NCI-H2171 (cell line): ENCODE measurements at regions not wholly inside any gene's neighbourhood (a gene's known extent, or its start where the extent isn't known, plus 50 kb on each side); places are given as distances from the start of the nearest gene placed in this dataset.
"Not testable (repeated sequence)": the region's sequence is repeated elsewhere in the genome, so short reads cannot be mapped to it uniquely, and the experiment has no call there.

Source experiments
- DNase-seq: peaks from one replicate; lab custom pipeline; 2025; lab: John Stamatoyannopoulos, UW

DNA sequence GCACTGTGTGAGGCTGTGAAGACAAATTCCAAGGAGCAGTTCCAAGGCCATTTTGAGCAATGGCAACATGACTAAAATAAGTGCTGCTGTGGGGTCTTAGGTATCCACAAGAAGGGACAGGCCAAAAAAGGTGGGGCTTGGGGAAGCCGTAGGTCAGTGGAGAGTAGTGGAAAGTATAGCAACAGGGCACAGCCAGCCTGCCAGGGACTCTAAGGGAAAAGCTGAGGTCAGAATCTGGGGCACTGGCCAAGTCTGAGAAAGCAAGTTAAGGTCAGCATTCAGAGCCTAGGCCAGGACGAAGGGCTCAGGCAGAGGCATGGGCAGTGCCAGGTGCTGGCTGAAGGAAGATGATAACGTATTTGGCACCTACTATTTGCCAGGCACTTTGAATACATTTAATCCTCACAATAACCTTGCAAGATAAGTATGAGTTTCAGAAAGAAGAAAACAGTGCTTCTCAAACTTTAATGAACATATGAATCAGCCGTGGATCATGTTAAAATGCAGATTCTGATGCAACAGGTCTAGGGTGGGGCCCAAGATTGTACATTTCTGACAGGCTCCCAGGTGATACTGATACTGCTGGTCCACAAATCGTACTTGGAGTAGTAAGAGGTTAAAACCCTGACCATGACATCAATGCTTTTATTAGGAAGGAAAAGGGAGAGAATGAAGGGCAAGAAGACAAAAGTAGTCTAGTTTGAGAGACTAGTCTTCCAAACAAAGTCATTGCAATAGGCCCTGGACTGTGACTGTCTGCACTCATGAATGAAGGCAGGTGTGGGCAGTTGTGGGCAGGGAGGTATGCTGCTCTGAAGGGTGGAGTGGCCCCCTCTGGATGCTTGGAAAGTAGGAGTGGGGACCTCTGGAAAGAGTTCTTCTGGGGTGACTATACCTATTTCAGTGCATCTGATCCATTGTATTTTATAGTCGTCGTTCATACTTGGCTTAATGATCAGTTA lies 106.3 kb upstream of the ANKRD28 start:
- DNase-seq, result no peak

DNA sequence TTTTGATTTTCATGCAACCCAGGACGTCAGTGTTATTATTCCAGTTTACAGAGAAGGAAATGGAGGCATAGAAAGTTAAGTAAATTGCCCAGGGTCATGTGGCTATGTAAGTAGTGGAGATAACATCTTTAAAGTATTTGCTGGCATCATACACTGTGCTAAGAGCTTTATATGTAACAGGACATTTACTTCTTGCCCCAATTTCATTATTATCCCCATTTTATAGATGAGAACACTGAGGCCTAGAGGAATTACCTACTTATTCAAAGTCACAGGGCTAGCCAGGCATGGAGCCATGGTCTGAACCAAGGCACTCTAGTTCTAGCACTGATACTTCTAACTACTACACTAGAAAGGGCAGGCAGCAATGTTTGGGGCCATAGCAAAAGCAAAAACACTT lies 107.3 kb upstream of the ANKRD28 start:
- no peak for DNase-seq

DNA sequence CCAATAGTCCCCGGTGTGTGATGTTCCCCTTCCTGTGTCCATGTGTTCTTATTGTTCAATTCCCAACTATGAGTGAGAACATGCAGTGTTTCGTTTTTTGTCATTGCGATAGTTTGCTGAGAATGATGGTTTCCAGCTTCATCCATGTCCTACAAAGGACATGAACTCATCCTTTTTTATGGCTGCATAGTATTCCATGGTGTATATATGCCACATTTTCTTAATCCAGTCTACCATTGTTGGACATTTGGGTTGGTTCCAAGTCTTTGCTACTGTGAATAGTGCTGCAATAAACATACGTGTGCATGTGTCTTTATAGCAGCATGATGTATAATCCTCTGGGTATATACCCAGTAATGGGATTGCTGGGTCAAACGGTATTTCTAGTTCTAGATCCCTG lies 109.6 kb upstream of the ANKRD28 start:
- DNase-seq, result not testable (repeated sequence)

DNA sequence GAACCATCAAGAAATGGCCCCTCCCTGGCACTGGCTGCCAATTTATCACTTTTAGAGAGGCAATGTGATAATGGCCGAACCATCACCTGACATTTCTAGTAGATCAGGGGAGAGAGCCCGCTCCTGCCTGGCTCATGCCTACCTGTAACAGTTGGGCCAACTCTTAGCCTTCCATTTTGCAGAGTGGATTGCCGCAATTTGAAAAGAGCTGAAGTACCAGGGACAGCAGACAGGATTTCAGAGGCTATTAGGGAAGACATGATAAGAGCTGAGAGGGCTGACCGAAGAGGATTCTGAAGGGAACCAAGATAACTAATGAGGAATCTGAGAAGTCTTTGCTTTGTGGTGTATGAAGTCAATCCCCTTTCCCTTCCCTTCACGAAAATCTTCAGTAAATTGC lies 121.2 kb upstream of the ANKRD28 start:
- DNase-seq, result no peak

DNA sequence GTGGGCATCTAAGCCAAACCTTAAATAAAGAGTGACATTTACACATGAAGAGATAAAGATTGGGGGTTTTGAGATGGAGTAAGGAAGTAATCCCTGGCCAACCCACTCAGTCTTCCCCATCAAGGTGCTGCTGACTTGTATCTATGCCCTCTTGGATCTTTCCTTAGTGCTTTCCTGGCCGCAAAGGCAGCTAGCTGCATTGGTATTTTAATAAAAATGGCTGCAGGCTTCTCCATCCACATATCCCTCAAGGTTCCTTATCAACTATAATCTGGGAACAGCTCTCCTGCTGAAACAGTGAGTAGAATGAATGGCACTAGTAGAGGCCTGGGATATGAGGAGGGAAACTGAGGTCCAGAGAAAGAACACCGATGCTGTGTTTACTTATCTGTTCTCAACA lies 122.2 kb upstream of the ANKRD28 start:
- DNase-seq, result no peak

DNA sequence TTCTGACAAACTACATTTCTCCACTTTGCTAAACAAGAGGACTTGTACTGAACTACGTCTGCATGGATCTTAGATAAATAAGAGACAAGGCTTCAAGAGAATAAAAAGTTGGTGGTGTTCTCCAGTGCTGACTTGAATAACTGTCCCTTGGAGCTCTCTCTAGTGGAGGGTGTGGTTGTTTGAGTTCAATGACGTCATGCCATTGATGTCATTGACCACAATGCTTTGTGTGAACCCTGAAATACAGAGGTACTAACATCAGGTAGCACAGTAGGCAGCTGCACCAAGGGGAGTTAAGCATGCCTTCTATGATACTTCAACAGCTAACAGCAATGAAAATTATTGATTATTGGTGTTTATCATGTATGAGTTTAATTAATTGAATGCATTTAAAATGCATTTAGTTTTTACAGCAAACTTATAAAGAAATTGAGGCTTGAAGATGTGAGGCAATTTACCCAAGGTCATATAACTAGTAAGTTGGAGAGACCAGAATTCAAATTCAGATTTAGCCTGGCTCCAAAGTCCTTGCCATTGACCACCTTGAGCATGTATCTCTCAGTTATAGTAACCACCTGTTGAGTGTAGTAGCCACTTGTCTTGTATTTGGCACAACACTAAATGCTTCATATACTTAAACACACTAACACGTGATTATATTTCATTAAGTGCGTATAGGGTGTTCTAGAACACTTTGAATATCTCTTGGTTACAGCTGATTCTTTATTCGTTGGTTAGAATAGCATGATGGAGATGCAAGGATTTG lies 126.0 kb upstream of the ANKRD28 start:
- DNase-seq, result no peak

DNA sequence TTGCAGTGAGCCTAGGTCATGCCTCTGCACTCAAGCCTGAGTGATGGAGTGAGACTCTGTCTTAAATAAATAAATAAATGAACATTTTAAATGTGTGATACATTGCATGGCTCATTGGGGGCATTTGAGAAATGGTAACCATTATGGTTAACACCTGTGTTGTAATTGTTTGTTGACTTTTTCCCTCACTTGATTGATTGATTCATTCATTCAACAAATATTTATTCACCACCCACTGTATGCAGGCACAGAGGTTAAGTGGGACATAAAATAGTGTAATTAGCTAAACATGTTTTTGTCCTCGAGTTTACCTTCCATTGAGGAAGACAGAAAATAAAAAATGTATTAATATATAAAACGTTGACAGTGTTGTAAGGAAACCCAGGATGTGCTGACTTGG lies 127.1 kb upstream of the ANKRD28 start:
- DNase-seq, result no peak

DNA sequence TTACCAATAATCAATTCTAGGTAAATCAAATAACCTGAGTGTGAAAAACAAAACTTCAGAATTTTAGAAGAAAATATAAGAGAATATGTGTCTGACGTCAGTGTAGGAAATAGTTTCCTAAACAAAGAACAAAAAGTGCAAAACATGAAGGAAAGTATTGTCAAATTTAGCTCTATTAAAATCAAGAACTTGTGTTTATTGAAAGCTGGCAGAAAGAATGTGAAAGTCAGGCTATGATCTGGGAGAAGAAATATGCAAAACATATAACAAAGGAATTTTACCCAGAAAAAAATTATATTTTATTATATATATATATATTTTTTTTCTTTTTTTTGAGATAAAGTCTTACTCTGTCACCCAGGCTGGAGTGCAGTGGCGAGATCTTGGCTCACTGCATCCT lies 129.1 kb upstream of the ANKRD28 start:
- DNase-seq, result no peak

DNA sequence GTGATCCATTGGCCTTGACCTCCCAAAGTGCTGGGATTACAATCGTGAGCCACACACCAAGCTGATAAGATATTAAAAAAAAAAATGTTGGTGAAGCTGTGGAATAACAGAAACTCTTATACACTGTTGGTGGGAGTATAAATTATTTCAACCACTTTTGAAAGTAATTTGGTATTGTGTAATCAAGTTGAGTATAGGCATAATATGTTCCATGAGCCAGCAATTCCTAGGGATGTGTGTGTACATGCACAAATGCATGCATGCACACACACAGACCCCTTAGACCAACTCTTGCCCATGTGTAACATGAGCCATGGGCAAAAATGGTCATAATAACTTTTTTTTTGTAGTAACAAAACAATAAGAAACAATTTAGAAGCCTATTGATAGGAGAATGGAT lies 130.2 kb upstream of the ANKRD28 start:
- no peak for DNase-seq

DNA sequence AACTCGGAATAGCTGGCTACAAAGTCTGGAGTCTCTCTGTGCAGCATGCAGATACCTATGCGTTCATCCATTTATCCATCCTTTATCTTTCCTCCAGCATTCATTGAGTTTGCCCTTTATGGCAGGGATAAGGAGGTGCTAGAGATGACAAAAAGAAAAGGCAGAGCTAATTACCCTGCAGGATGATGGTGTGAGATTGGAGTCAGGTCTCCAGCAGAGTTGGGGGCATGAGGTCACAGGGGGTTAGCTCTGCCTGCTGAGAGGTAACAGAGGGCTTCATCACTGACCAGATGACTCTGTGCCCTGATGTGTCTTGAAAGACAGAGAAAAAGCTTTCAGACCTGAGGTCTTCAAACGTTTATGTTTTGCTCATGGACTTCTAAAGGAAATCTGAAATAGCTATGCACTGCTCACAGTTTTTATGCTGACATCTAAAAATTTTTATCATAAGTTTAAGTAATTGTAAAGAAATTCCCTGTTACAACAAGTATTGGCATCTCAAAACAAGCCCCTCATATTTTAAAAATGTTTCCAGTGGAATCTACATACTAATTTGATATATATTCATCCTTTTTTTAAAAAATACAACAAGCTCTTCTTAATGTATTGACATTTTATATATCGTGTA lies 132.3 kb upstream of the ANKRD28 start:
- DNase-seq, result no peak

DNA sequence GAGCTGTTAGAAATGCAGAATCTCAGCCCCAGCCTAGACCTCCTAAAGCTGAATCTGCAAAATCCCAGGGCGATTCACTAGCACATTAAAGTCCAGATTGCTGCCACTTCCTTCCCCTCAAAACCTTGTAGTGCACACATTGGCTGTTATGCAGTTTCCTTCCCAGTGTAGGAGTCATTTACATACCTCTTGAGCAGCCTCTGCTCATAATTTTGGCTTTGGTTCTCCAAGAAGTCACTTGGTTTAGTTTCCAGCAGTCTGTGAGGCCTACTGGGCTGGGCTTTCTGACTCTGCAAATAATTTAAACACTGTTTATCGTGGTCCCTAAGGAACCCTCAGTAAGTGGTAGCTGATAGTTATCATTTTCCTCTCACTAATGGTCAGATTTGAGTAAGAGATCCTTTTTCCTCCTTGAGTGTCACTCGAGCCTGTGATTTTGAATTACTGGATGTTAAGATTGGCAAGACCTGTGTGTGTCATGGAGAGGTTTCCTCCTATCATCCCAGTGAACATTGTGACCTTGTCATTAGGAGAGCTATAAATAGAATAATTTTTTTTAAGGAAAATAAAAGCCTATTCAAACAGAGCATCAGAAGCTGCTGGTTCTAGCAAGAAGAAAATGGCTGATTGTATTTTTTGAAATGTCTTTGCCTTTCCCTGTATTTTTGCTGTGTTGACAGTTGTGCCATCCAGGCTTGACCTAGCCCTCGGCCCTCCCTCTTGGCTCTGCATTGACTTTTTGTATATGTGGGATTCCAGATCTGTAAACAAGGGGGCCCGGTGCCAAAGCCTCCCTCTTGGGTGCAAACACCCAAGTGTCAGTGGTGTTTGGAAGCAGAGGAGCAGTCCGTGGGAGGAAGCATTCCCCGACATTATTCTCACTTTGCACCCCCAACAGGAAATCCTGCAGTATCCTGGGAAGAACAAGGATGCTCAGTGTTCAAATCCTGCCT lies 134.8 kb upstream of the ANKRD28 start:
- no peak for DNase-seq

DNA sequence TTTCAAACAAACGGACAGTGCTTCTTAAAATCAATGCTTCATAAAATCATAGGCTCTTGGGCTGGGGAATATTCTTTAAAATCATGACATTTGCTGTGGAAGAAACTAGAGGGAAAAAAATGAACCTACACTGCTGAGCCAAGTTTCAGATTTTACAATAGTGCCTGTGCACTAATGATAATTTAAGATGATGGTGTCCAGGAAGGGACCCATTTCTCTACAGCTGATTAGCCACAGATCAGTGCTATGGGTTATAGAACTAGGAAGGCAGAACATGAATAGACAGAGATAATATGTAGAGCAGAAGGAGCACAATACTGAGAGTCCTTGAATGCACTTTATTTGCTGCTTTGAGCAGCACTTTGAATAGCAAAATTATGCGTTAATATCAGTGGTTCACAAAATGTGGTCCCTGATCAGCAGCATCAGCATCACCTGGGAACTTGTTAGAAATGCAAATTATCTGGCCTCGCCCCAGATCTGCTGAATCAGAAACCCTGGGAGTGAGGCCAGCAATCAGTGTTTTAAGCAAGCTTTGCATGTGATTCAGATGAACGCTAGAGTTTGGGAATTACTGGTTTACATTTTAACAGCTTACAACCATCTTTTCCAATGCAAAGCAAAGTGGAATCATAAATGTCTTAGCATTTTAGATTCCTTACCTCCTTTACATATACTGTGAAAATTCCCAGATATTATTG lies 135.8 kb upstream of the ANKRD28 start:
- DNase-seq, result no peak

DNA sequence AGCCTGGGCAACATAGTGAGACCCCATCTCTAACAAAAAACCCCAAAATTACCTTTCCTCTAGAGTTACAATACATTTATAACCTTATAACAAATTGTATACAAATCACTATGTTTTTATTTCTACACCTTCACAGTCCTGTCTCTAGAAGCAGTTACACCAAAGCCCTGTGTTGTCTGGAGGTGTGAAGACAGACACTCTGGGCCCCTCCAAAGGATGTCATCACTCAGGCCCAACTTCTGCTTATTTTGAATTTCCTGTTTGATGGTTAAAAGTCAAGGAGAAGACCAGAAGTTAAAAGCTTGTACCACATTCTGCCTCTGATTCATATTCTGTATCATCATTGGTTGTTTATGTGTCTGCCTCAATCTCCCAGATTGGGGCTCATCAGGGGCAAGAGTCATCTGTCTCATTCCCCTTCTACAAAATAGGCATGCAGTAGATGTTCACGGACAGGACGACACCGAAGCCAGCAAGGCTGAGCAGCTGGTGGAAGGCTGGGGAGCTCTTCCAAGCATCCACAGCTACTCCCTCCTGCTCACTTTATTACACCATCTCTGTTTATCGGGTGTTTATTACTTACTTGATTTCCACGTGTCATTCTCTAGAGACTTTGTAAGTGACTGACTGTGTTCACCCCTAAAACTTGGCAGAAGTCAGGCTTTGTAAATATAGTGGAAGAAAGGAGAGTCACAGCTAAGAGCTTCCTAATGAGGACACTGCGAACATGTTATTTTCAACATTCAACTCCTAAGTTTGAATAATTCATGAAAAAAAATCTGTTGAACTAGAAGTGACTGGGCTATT lies 136.8 kb upstream of the ANKRD28 start:
- DNase-seq, result no peak

DNA sequence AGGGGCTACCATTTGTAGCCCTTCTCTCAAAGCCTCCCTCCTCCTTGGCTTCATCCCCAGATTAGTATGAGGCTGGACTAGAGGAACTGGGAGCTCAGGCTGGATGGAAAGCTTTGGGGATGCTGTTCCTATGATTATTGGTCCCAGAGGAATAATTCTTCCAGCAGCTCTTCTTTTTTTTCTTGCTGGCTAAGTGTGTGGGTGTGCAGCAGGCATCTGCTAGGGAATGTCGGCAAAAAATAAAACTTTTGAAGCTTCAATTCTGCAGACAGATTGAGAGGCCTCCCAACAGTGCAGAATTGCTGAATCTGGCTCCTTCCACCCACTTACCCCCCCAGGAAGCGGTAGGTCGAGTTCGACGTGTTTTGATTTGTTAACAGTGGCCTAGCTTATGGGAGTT lies 138.5 kb upstream of the ANKRD28 start:
- DNase-seq, result peak; percentile 47

DNA sequence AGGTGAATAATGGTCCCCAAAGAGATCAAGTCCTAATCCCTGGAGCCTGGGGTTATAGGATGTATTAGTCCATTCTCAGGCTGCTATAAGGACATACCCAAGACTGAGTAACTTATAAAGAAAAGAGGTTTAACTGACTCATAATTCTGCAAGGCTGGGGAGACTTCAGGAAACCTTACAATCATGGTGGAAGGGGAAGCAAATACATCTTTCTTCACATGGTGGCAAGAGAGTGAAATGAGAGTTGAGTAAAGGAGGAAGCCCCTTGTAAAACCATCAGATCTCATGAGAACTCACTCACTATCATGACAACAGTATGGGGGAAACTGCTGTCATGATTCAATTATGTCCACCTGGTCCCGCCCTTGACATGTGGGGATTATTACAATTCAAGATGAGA lies 142.9 kb upstream of the ANKRD28 start:
- DNase-seq, result no peak

DNA sequence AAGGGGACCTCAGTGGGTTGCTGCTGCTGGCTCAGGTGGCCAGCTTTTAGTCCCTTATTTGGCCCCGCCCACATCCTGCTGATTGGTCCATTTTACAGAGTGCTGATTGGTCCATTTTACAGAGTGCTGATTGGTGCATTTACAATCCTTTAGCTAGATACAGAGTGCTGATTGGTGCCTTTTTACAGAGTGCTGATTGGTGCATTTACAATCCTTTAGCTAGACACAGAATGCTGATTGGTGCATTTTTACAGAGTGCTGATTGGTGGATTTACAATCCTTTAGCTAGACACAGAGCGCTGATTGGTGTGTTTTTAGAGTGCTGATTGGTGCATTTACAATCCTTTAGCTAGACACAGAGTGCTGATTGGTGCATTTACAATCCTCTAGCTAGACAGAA lies 143.7 kb upstream of the ANKRD28 start:
- not testable (repeated sequence) for DNase-seq

DNA sequence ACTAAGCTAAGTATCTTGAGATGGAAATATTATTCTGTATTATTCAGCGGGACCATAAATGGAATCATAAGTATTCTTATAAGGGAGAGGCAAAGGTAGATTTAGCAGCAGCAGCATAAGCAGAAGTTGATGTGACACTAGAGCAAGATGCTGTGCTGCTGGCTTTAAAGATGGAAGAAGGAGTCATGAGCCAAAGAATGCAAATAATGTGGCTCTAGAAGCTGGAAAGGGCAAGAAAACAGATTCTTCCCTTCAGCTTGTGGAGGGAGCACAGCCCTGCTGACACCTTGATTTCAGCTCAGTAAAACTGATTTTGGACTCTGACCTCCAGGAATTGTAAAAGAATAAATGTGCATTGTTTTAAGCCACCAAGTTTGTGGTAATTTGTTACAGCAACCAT lies 144.2 kb upstream of the ANKRD28 start:
- DNase-seq, result no peak

DNA sequence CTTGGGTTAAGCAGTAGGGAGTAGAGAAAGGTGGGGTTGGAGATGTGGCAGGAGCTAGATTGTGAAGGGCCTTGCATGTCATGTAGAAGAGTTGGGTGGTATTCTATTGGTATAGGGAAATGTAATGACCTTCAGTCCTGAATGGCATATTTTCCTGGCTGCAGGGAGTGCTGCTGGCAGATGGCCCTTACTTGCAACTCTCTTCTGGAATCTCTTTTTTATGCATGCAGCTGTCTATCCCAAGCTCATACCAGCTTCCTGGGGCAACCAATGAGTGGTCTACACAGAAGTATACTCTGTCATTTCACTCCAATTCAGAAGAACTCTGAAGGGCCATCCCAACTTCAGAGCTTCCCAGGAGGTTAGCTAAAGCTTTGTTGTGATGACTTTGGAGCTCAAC lies 144.7 kb upstream of the ANKRD28 start:
- no peak for DNase-seq

DNA sequence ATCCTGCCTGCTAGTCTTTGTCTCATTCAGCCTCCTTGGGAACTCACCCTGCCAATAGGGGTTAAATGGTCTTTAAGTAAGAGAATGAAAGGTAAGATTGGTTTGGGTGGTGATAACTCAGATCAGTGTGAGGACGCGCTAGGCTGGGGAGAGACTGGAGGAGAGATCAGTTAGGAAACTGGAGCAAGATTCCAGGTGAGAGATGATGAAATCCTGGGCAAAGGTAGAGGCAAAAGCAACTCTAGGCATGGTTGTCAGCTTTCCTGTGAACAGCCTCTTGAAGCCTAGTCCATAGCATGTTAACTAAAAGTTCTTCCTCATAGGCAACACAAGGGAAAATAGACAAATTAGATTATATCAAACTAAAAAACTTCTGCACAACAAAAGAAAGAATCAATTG lies 145.2 kb upstream of the ANKRD28 start:
- DNase-seq, result no peak

DNA sequence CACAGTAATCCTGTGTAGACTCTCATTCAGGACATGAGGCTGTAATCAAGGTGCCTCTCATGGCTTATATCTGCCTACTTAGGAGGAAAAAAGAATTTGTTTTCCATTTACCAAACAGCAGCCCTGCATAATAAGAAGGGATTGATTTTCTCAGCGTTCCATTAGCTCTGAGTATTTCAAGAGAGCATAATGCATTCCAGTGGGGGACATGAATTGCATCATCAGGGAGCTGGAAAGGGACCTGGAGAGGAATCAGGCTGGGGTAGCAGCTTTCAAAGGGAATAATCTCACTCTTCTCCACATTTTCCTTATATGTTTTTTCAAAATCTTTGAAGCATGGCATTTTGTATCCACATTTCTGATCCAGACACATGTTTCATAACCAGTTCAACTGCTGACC lies 150.6 kb upstream of the ANKRD28 start:
- no peak for DNase-seq
